Activated CD4-positive, alpha-beta T cell treated with anti-CD3 and anti-CD28 coated beads, Interleukin-2, amount 10 ng/mL, durations not matched to agents 7 days and 5 days (primary cell): ENCODE measurements at regions not wholly inside any gene's neighbourhood (a gene's known extent, or its start where the extent isn't known, plus 50 kb on each side); places are given as distances from the start of the nearest gene placed in this dataset.
"Not testable (repeated sequence)": the region's sequence is repeated elsewhere in the genome, so short reads cannot be mapped to it uniquely, and the experiment has no call there.

Source experiments
- CTCF ChIA-PET: fragments of 350-600 bp; sonication (Branson Sonifier 250); formaldehyde crosslinking; loops from one replicate; lab custom pipeline; 2021; ENCODE audit warnings: antibody characterized with exemption; lab: Charles Lee
- POLR2A ChIA-PET: fragments of 350-600 bp; sonication (Branson Sonifier 250); formaldehyde crosslinking; loops from one replicate; lab custom pipeline; 2021; ENCODE audit warnings: antibody characterized with exemption; lab: Charles Lee
- DNase-seq: peaks from one replicate; pipeline ENCODE4 v3.0.0-alpha.2; 2020
- H3K27ac Mint-ChIP-seq: one replicate; pipeline ENCODE4 v1.8.0; 2021; ENCODE audit warnings: mild to moderate bottlenecking, moderate library complexity, mixed read lengths
- H3K27me3 Mint-ChIP-seq: one replicate; pipeline ENCODE4 v1.8.0; 2021; ENCODE audit warnings: mixed read lengths
- H3K36me3 Mint-ChIP-seq: one replicate; pipeline ENCODE4 v1.8.0; 2021; ENCODE audit warnings: low read depth, mixed read lengths
- H3K4me1 Mint-ChIP-seq: one replicate; pipeline ENCODE4 v1.8.0; 2021; ENCODE audit warnings: mixed read lengths
- H3K4me3 Mint-ChIP-seq: one replicate; pipeline ENCODE4 v1.8.0; 2021; ENCODE audit warnings: mild to moderate bottlenecking, moderate library complexity, mixed read lengths
- H3K9me3 Mint-ChIP-seq: one replicate; pipeline ENCODE4 v1.8.0; 2021; ENCODE audit warnings: mixed read lengths

GRCh38 chr5:165397516-165397915 lies 1892.1 kb downstream of the MAT2B start:
- POLR2A ChIA-PET: no interaction called here
- DNase-seq: no peak

GRCh38 chr5:165400086-165400485 lies 1894.7 kb downstream of the MAT2B start:
- H3K4me3 Mint-ChIP-seq: no peak overlapping the region
- no peak overlapping the region for H3K27ac Mint-ChIP-seq
- ChIA-PET POLR2A (no interaction called here), CTCF (interaction anchor here (0.5 kb wide), 1 partner anchor 13 kb away, joined by 5 read pairs; no protein-coding TSS in a partner anchor)
- H3K36me3 Mint-ChIP-seq: no peaks in the 10 kb centered on the region
- no peaks in the 10 kb centered on the region for H3K4me1 Mint-ChIP-seq
- H3K27me3 Mint-ChIP-seq: no peaks in the 10 kb centered on the region
- no peaks in the 10 kb centered on the region for H3K9me3 Mint-ChIP-seq
- no peak for DNase-seq

More at GRCh38 chr5:165397516-165397915, 1892.1 kb downstream of the MAT2B start:
- H3K27ac Mint-ChIP-seq: no peak overlapping the region
- no peaks in the 10 kb centered on the region for H3K27me3 Mint-ChIP-seq
- H3K9me3 Mint-ChIP-seq: no peaks in the 10 kb centered on the region
- H3K36me3 Mint-ChIP-seq: no peaks in the 10 kb centered on the region
- CTCF ChIA-PET: no interaction called here
- H3K4me1 Mint-ChIP-seq: no peaks in the 10 kb centered on the region
- no peak overlapping the region for H3K4me3 Mint-ChIP-seq

- DNase-seq: no peak
- H3K27ac Mint-ChIP-seq: no peak overlapping the region
- no peaks in the 10 kb centered on the region for H3K27me3 Mint-ChIP-seq
- H3K4me3 Mint-ChIP-seq: no peak overlapping the region
- CTCF ChIA-PET: no interaction called here
- H3K36me3 Mint-ChIP-seq: no peaks in the 10 kb centered on the region
- POLR2A ChIA-PET: no interaction called here
- no peaks in the 10 kb centered on the region for H3K4me1 Mint-ChIP-seq
- H3K9me3 Mint-ChIP-seq: peaks cover 4% of the 10 kb centered on the region
These were observed 1899.5 kb downstream of the MAT2B start for GRCh38 chr5:165404917-165405316.

GRCh38 chr5:165405340-165405739 lies 1899.9 kb downstream of the MAT2B start:
- H3K36me3 Mint-ChIP-seq: no peaks in the 10 kb centered on the region
- H3K27me3 Mint-ChIP-seq: no peaks in the 10 kb centered on the region
- POLR2A ChIA-PET: no interaction called here
- H3K4me3 Mint-ChIP-seq: no peak overlapping the region
- no peak for DNase-seq
- H3K27ac Mint-ChIP-seq: no peak overlapping the region
- peaks cover 6% of the 10 kb centered on the region for H3K9me3 Mint-ChIP-seq
- CTCF ChIA-PET: no interaction called here
- H3K4me1 Mint-ChIP-seq: no peaks in the 10 kb centered on the region

GRCh38 chr5:165407352-165407751 lies 1901.9 kb downstream of the MAT2B start:
- Mint-ChIP-seq H3K4me1 (no peaks in the 10 kb centered on the region), H3K27ac (no peak overlapping the region), H3K4me3 (no peak overlapping the region), H3K27me3 (no peaks in the 10 kb centered on the region), H3K36me3 (no peaks in the 10 kb centered on the region), H3K9me3 (peaks cover 11% of the 10 kb centered on the region)
- POLR2A ChIA-PET: no interaction called here
- DNase-seq: no peak
- CTCF ChIA-PET: no interaction called here

GRCh38 chr5:165410476-165410875 lies 1905.1 kb downstream of the MAT2B start:
- H3K4me1 Mint-ChIP-seq: no peaks in the 10 kb centered on the region

GRCh38 chr5:165411532-165411931 lies 1906.1 kb downstream of the MAT2B start:
- H3K27me3 Mint-ChIP-seq, H3K36me3 Mint-ChIP-seq, H3K27ac Mint-ChIP-seq, H3K4me3 Mint-ChIP-seq, DNase-seq, POLR2A ChIA-PET, H3K4me1 Mint-ChIP-seq, CTCF ChIA-PET: not testable (repeated sequence)
- H3K9me3 Mint-ChIP-seq: peaks cover 11% of the 10 kb centered on the region

More at GRCh38 chr5:165410476-165410875, 1905.1 kb downstream of the MAT2B start:
- no peak for DNase-seq
- Mint-ChIP-seq H3K27ac (no peak overlapping the region), H3K9me3 (peaks cover 11% of the 10 kb centered on the region), H3K4me3 (no peak overlapping the region), H3K36me3 (no peaks in the 10 kb centered on the region), H3K27me3 (no peaks in the 10 kb centered on the region)
- ChIA-PET POLR2A (no interaction called here), CTCF (no interaction called here)

GRCh38 chr5:165420493-165420892 lies 1915.1 kb downstream of the MAT2B start:
- H3K9me3 Mint-ChIP-seq: no peaks in the 10 kb centered on the region
- CTCF ChIA-PET: no interaction called here
- no peaks in the 10 kb centered on the region for H3K4me1 Mint-ChIP-seq
- no peaks in the 10 kb centered on the region for H3K36me3 Mint-ChIP-seq
- POLR2A ChIA-PET: no interaction called here
- no peak overlapping the region for H3K27ac Mint-ChIP-seq
- no peak for DNase-seq
- no peak overlapping the region for H3K4me3 Mint-ChIP-seq
- H3K27me3 Mint-ChIP-seq: no peaks in the 10 kb centered on the region

GRCh38 chr5:165423697-165424299 lies 1918.4 kb downstream of the MAT2B start:
- Mint-ChIP-seq H3K36me3 (no peaks in the 10 kb centered on the region), H3K27ac (no peak overlapping the region), H3K9me3 (no peaks in the 10 kb centered on the region), H3K4me1 (no peaks in the 10 kb centered on the region), H3K4me3 (no peak overlapping the region), H3K27me3 (no peaks in the 10 kb centered on the region)
- POLR2A ChIA-PET: no interaction called here
- DNase-seq: no peak
- CTCF ChIA-PET: no interaction called here

GRCh38 chr5:165425594-165425993 lies 1920.2 kb downstream of the MAT2B start:
- ChIA-PET POLR2A (no interaction called here), CTCF (no interaction called here)
- no peaks in the 10 kb centered on the region for H3K27me3 Mint-ChIP-seq
- no peaks in the 10 kb centered on the region for H3K36me3 Mint-ChIP-seq
- no peak overlapping the region for H3K4me3 Mint-ChIP-seq
- no peak for DNase-seq
- no peaks in the 10 kb centered on the region for H3K4me1 Mint-ChIP-seq
- no peaks in the 10 kb centered on the region for H3K9me3 Mint-ChIP-seq
- H3K27ac Mint-ChIP-seq: no peak overlapping the region

- Mint-ChIP-seq H3K9me3 (peaks cover 3% of the 10 kb centered on the region), H3K27ac (no peak overlapping the region), H3K36me3 (no peaks in the 10 kb centered on the region), H3K4me1 (no peaks in the 10 kb centered on the region), H3K27me3 (no peaks in the 10 kb centered on the region), H3K4me3 (no peak overlapping the region)
- CTCF ChIA-PET: no interaction called here
- DNase-seq: no peak
- POLR2A ChIA-PET: no interaction called here
These were observed 1943.3 kb downstream of the MAT2B start for GRCh38 chr5:165448753-165449152.

GRCh38 chr5:165457859-165458481 lies 1952.6 kb downstream of the MAT2B start:
- POLR2A ChIA-PET: no interaction called here
- no peaks in the 10 kb centered on the region for H3K36me3 Mint-ChIP-seq
- CTCF ChIA-PET: no interaction called here
- no peak for DNase-seq
- H3K4me1 Mint-ChIP-seq: no peaks in the 10 kb centered on the region
- no peak overlapping the region for H3K27ac Mint-ChIP-seq
- no peaks in the 10 kb centered on the region for H3K9me3 Mint-ChIP-seq
- H3K27me3 Mint-ChIP-seq: no peaks in the 10 kb centered on the region
- H3K4me3 Mint-ChIP-seq: no peak overlapping the region

- ChIA-PET POLR2A (no interaction called here), CTCF (no interaction called here)
- Mint-ChIP-seq H3K4me3 (no peak overlapping the region), H3K4me1 (no peaks in the 10 kb centered on the region), H3K36me3 (no peaks in the 10 kb centered on the region), H3K27ac (no peak overlapping the region), H3K27me3 (no peaks in the 10 kb centered on the region), H3K9me3 (no peaks in the 10 kb centered on the region)
- no peak for DNase-seq
These were observed 1953.8 kb downstream of the MAT2B start for GRCh38 chr5:165459232-165459631.

- no peak for DNase-seq
- ChIA-PET POLR2A (no interaction called here), CTCF (no interaction called here)
- Mint-ChIP-seq H3K9me3 (peaks cover 5% of the 10 kb centered on the region), H3K27ac (no peak overlapping the region), H3K4me1 (no peaks in the 10 kb centered on the region), H3K36me3 (no peaks in the 10 kb centered on the region), H3K4me3 (no peak overlapping the region), H3K27me3 (no peaks in the 10 kb centered on the region)
These were observed 1955.5 kb downstream of the MAT2B start for GRCh38 chr5:165460911-165461310.
